HG03159 (cell line): ENCODE measurements at regions not wholly inside any gene's neighbourhood (a gene's known extent, or its start where the extent isn't known, plus 50 kb on each side); places are given as distances from the start of the nearest gene placed in this dataset.

Experiments used
- ATAC-seq: cut with Tn5 transposase; IDR thresholded peaks from one replicate; pipeline ENCODE4 v1.9.1; 2021; ENCODE audit warnings: mild to moderate bottlenecking, moderate library complexity; ENCODE audit not compliant: unreplicated experiment

DNA sequence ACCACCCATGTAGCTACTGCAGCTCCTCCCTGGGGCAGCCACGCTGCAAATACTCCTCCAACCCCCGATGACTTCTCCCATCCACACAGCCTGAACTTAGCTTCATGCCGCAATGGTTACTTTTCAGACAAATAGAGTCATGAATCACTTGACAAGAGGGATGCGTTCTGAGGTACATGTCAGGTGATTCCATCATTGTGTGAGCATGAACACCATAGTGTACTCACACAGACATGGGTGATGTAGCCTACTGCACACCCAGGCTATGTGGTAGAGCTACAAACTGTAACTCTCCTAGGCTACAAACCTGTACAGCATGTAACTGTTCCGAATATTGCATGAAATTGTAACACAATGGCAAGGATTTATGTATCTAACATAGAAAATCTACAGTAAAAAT lies 298.5 kb upstream of the SLC35B3 start:
- no peak for ATAC-seq

- ATAC-seq: no peak
These were observed 296.5 kb upstream of the SLC35B3 start for GRCh38 chr6:8731874-8732273.

DNA sequence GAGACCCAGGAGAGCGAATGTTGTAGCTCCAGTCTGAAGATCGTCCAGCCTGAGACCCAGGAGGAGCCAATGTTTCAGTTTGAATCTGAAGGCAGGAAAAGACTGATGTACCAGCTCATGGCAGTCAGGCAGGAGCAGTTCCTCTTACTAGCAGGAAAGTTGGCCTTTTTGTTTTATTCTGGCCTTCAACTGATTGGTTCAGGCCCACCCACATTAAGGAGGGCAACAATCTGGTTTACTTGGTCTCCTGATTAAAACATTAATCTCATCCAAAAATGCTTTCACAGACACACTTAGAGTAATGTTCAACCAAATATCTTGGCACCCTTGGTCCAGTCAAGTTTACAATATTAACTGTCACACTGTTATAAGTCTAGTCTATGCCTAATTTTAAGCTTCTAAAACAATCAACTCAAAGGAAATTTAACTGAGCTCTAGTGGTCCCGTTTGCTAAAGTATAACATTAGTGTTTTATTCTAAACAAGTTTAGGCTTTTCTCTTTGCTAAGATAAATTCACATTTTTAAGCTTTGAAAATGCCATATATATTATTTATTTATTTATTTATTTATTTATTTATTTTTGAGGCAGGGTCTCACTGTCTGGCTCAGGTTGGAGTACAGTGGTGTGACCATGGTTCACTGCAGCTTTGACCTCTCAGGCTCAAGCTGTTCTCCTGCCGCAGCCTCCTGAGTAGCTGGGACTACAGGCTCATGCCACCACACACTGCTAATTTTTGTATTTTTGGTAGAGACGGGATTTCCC lies 275.5 kb upstream of the SLC35B3 start:
- ATAC-seq: no peak

GRCh38 chr6:8707956-8708772 lies 272.8 kb upstream of the SLC35B3 start:
- ATAC-seq: no peak

DNA sequence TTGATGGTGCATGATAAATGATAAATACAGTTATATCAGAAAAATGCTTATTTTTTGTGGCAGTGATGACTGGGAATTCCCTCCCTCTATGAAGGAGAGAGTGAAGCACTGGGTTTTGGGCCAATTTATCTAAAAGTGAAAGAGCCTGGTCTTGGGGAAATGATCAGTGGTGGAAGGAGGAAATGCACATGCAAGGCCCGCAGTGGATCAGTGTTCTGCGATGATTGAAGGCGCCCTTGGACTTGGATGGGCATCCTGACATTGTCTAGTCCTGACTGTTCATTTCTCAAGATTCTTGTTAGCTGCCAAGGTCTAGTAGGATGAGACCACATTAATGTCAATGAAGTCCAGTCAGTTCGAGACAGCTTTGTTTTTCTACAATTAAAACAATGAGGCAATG lies 272.0 kb upstream of the SLC35B3 start:
- ATAC-seq: no peak

GRCh38 chr6:8705435-8706020 lies 270.2 kb upstream of the SLC35B3 start:
- no peak for ATAC-seq

DNA sequence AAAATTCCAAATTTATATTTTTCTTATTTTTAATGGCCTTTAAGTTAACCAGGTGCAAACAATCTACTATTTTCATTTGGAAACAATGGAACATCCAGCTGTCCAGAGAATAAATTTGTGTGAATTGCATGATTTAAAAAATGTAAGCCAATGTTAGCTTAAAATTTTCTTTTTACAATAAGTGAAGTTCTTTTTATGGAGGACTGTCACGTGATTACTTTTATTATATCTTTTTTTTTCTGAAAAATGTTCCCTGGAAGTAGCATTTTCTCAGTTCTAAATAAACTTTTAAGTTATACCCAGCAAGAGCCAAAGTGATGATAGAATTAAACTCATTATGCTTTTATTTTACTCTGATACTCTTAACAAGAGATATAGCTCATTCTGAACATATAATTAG lies 267.7 kb upstream of the SLC35B3 start:
- ATAC-seq: no peak

DNA sequence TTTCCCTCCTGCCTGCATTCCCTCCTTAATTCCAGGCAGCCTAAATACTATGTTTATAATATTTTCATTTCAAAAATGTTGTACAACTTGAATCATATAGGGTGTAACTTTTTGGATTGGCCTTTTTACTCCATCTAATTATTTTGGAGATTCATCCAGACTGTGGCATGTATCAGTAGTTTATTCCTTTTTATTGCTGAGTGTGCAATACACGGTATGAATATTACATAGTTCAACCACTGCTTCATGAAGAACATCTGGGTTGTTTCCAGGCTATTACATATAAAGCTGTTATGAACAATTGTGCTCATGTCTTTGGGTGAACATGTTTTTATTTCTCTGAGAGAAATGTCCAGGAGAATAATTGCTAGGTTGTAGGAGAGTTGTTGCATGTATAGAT lies 253.5 kb upstream of the SLC35B3 start:
- no peak for ATAC-seq

DNA sequence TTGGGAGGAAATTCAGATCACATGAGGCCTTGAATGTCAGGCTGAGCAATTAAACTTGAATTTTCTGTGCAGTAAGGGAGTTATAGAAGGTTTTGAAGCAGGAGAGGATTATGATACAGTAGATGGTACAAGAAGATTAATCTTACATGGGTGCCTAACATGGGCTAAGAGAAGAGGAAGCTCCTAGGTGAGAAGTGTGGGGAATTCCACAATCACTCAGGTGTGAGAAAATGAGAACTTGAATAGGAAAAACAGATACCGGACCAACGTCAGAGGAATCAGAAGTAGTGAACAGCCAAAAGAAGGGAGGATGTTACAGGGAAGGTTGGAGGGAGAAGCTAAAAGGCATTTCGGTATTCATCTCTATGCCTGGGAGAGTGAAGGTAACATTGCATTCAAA lies 250.7 kb upstream of the SLC35B3 start:
- no peak for ATAC-seq

DNA sequence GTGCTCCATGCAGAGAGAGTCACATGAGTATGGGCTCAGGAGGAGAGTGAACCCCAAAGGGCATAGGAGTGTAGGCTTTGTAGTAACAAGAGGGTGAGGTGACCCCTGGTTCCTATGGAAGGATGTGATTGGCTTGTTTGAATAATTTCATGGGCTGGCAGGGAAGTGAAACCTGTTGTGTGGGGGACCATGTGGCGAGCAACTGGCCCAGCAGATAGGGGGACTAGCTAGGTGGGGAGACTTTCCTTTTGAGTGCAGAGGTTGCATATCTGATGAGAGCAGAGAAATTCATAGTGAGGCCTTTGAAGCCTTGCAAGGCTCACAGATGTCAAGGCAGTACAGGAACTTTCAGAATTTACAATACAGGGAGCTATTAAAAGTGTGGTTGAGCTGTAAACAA lies 247.9 kb upstream of the SLC35B3 start:
- ATAC-seq: no peak

DNA sequence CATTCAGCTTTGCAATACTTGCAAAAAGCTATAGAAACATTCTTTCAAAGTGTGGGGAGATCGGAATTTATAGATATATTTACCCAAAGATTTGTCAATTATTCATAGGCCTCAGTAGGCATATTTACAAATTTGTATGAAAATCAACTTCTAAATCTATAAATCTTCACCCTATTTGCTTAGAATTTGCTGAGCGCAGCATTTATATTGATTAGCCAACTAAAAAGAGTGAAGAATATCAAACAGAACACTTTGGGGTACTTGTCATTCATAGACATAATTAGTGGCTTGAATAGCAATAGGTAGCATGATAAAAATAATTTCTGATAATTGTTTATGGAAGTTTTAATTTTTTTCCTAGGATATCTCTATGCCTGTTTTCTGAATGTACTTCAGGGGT lies 244.5 kb upstream of the SLC35B3 start:
- no peak for ATAC-seq

DNA sequence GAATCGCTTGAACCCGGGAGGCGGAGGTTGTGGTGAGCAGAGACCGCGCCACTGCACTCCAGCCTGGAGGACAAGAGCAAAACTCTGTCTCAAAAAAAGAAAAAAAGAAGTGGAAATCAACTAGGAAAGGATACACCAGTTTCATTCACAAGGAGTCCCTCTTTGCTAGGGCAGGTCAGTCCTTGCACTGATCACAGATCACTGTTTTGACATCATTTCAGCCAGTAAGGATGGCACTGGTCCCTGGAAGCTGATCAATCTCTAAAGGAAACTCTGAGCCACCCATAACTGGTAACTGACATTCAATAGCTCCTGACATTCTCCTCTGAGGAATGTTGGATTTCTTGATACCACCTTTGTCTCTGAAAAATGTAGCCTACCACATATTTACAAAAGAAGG lies 243.1 kb upstream of the SLC35B3 start:
- no peak for ATAC-seq

- peak; percentile 78 for ATAC-seq
These were observed 238.8 kb upstream of the SLC35B3 start for GRCh38 chr6:8674126-8674525.

DNA sequence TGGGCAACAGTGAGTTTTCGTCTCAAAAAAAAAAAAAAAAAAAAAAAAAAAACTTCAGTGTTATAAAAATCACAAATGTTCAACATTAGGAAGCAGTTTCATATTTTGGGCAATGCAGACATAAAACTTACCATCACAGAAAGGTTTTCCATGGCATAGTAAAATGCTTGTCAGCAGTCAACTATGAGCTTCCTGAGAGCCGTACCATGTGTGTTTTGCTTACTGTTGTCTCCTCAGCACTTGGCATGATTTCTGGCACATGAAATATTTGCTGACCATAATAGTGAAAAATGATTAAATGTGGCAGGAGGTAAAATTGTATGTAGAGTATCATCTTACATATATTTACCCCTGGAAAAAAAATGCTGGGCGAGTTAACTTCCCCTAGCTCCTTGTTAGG lies 237.5 kb upstream of the SLC35B3 start:
- ATAC-seq: no peak

GRCh38 chr6:8670792-8671191 lies 235.4 kb upstream of the SLC35B3 start:
- no peak for ATAC-seq

GRCh38 chr6:8664700-8665099 lies 229.4 kb upstream of the SLC35B3 start:
- ATAC-seq: no peak

GRCh38 chr6:8664070-8664469 lies 228.7 kb upstream of the SLC35B3 start:
- no peak for ATAC-seq

- no peak for ATAC-seq
These were observed 224.3 kb upstream of the SLC35B3 start for GRCh38 chr6:8659404-8660189.

DNA sequence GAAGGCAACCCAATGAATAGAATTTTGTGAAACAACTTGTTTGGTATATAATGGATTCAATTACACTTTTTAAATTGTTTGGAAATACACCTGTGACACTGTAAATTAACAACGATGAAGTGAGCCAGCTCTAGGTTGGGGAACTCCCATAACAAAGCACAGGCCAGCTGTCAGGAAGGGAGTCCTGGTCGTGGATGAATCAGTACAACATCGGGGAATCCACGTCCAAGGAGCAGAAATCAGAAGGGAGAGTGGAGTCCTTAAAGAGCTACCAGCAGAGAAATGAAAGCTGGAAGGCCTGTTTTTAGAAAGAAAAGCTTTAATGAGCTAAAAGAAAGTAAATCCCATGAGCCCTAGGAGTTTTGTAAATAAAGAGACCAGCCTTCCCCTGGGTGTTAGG lies 223.1 kb upstream of the SLC35B3 start:
- no peak for ATAC-seq

DNA sequence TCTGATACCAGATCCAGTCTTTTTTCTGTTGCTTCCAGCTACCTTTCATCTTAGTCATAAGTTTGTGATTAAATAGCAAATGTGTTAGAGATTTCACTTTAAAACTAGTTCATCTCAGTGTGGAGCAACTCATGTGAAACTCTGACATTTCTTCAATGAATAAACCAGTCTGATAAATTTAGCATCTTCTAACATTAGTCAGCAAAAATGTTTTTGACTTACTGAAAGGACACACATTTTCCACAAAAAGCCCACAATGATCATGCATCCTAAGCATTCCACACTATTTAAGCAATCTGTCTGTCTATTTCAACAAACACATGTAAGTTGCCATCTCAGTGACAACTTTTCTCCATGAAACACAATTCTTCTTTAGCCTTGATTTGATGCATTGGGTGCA lies 222.2 kb upstream of the SLC35B3 start:
- ATAC-seq: no peak
